ENCODE measurements at regions not wholly inside any gene's neighbourhood (a gene's known extent, or its start where the extent isn't known, plus 50 kb on each side); places are given as distances from the start of the nearest gene placed in this dataset.
"Not testable (repeated sequence)": the region's sequence is repeated elsewhere in the genome, so short reads cannot be mapped to it uniquely, and the experiment has no call there.

- H3K4me3 Mint-ChIP-seq, result no peak overlapping the region
- DNase-seq (no peak), ATAC-seq (no peak)
- H3K4me1 Mint-ChIP-seq (ENCODE audit: low read depth), result no peaks in the 10 kb centered on the region
- peaks cover 3% of the 10 kb centered on the region for H3K27me3 Mint-ChIP-seq
- ChIA-PET POLR2A (no interaction called here), CTCF (no interaction called here)
- H3K27ac Mint-ChIP-seq, result no peak overlapping the region
- intact Hi-C loops (cut with micrococcal nuclease), result no loop called here
- no peak for TF ChIP-seq CTCF (IDR thresholded peaks at IDR 0.05)
- no peaks in the 10 kb centered on the region for H3K9me3 Mint-ChIP-seq
- no peaks in the 10 kb centered on the region for H3K36me3 Mint-ChIP-seq (ENCODE audit: low read depth)
Observed at GRCh38 chr11:11209967-11210366, 143.1 kb downstream of the CSNK2A3 start.

GRCh38 chr11:11208994-11209393 lies 144.1 kb downstream of the CSNK2A3 start:
- Mint-ChIP-seq H3K27me3 (peaks cover 5% of the 10 kb centered on the region), H3K9me3 (no peaks in the 10 kb centered on the region), H3K4me1 (ENCODE audit: low read depth) (no peaks in the 10 kb centered on the region), H3K4me3 (no peak overlapping the region), H3K27ac (no peak overlapping the region), H3K36me3 (ENCODE audit: low read depth) (no peaks in the 10 kb centered on the region)
- DNase-seq (no peak), ATAC-seq (no peak)
- no peak for TF ChIP-seq CTCF (IDR thresholded peaks at IDR 0.05)
- POLR2A ChIA-PET, result no interaction called here
- CTCF ChIA-PET, result no interaction called here
- intact Hi-C loops (cut with micrococcal nuclease), result no loop called here

GRCh38 chr11:11207428-11207827 lies 145.6 kb downstream of the CSNK2A3 start:
- no peak for DNase-seq
- H3K27ac Mint-ChIP-seq, result no peak overlapping the region
- H3K4me1 Mint-ChIP-seq (ENCODE audit: low read depth), result no peaks in the 10 kb centered on the region
- H3K36me3 Mint-ChIP-seq (ENCODE audit: low read depth), result no peaks in the 10 kb centered on the region
- H3K27me3 Mint-ChIP-seq, result peaks cover 7% of the 10 kb centered on the region
- CTCF ChIA-PET, result interaction anchor here (0.9 to 1.0 kb wide), 3 partner anchors 51 to 179 kb away, joined by 3 to 4 read pairs (median 3); no protein-coding TSS in a partner anchor
- no peak overlapping the region for H3K4me3 Mint-ChIP-seq
- TF ChIP-seq CTCF (IDR thresholded peaks at IDR 0.05), result no peak
- ATAC-seq, result no peak
- peaks cover 4% of the 10 kb centered on the region for H3K9me3 Mint-ChIP-seq
- intact Hi-C loops (cut with micrococcal nuclease), result no loop called here
- POLR2A ChIA-PET, result interaction anchor here (0.7 kb wide), 1 partner anchor 912 kb away, joined by 3 read pairs; no protein-coding TSS in a partner anchor

- POLR2A ChIA-PET, result no interaction called here
- CTCF ChIA-PET, result no interaction called here
- H3K27me3 Mint-ChIP-seq, result peaks cover 7% of the 10 kb centered on the region
- ATAC-seq (no peak), DNase-seq (no peak)
- H3K36me3 Mint-ChIP-seq (ENCODE audit: low read depth), result no peaks in the 10 kb centered on the region
- H3K27ac Mint-ChIP-seq, result no peak overlapping the region
- H3K4me3 Mint-ChIP-seq, result no peak overlapping the region
- TF ChIP-seq CTCF (IDR thresholded peaks at IDR 0.05), result no peak
- intact Hi-C loops (cut with micrococcal nuclease), result no loop called here
- H3K9me3 Mint-ChIP-seq, result peaks cover 7% of the 10 kb centered on the region
- no peaks in the 10 kb centered on the region for H3K4me1 Mint-ChIP-seq (ENCODE audit: low read depth)
Observed at GRCh38 chr11:11206484-11206883, 146.6 kb downstream of the CSNK2A3 start.

GRCh38 chr11:11202885-11203284 lies 150.2 kb downstream of the CSNK2A3 start:
- peaks cover 9% of the 10 kb centered on the region for H3K27me3 Mint-ChIP-seq
- DNase-seq, result no peak
- no peak for TF ChIP-seq CTCF (IDR thresholded peaks at IDR 0.05)
- H3K36me3 Mint-ChIP-seq (ENCODE audit: low read depth), result no peaks in the 10 kb centered on the region
- CTCF ChIA-PET, result interaction anchor here (1.4 kb wide), 1 partner anchor 47 kb away, joined by 3 read pairs; no protein-coding TSS in a partner anchor
- no peaks in the 10 kb centered on the region for H3K4me1 Mint-ChIP-seq (ENCODE audit: low read depth)
- intact Hi-C loops (cut with micrococcal nuclease), result no loop called here
- H3K9me3 Mint-ChIP-seq, result peaks cover 11% of the 10 kb centered on the region
- POLR2A ChIA-PET, result no interaction called here
- no peak overlapping the region for H3K4me3 Mint-ChIP-seq
- ATAC-seq, result no peak
- no peak overlapping the region for H3K27ac Mint-ChIP-seq

- CTCF ChIA-PET; H3K36me3 Mint-ChIP-seq (ENCODE audit: low read depth); H3K27ac Mint-ChIP-seq; ATAC-seq; POLR2A ChIA-PET; H3K4me3 Mint-ChIP-seq; H3K27me3 Mint-ChIP-seq; intact Hi-C loops (cut with micrococcal nuclease); H3K4me1 Mint-ChIP-seq (ENCODE audit: low read depth); DNase-seq: not testable (repeated sequence)
- H3K9me3 Mint-ChIP-seq, result peaks cover 11% of the 10 kb centered on the region
Observed at GRCh38 chr11:11201302-11201701, 151.7 kb downstream of the CSNK2A3 start.

Data from activated CD8-positive, alpha-beta T cell treated with anti-CD3 and anti-CD28 coated beads for 36 hours (primary cell).